GM10266 (cell line): ENCODE measurements at regions not wholly inside any gene's neighbourhood (a gene's known extent, or its start where the extent isn't known, plus 50 kb on each side); places are given as distances from the start of the nearest gene placed in this dataset.

Source experiments
- DNase-seq: peaks from one replicate; pipeline ENCODE4 v3.0.0; 2012; ENCODE audit errors: extremely low spot score
- TF ChIP-seq, protein P1 (sequence below): IDR thresholded peaks from 2 replicates; pipeline ENCODE4 v1.5.1; 2012; ENCODE audit warnings: mild to moderate bottlenecking, low read depth; ENCODE audit not compliant: control insufficient read depth, insufficient read depth; ENCODE audit errors: missing control alignments

DNA sequence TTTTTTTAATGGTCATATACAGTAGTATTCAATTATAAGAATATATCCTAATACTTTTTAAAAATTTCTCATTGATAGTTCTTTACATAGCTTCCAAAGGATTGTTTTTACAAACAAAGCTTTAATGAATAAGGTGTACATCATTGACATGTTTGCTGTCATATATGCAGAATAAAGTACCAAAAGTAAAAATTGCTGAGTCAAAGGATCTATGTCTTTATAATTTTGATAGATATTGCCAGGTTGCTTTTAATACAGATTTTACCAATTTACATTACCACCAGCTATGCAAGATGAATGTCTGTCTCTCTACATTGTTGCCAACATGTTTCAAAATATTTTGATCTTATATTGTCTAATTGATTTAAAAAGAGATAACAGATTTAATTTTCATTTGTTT is 173.9 kb upstream of the FAM78B start:
- no peak for DNase-seq
- TF ChIP-seq, protein P1, sequence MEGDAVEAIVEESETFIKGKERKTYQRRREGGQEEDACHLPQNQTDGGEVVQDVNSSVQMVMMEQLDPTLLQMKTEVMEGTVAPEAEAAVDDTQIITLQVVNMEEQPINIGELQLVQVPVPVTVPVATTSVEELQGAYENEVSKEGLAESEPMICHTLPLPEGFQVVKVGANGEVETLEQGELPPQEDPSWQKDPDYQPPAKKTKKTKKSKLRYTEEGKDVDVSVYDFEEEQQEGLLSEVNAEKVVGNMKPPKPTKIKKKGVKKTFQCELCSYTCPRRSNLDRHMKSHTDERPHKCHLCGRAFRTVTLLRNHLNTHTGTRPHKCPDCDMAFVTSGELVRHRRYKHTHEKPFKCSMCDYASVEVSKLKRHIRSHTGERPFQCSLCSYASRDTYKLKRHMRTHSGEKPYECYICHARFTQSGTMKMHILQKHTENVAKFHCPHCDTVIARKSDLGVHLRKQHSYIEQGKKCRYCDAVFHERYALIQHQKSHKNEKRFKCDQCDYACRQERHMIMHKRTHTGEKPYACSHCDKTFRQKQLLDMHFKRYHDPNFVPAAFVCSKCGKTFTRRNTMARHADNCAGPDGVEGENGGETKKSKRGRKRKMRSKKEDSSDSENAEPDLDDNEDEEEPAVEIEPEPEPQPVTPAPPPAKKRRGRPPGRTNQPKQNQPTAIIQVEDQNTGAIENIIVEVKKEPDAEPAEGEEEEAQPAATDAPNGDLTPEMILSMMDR, result no peak

DNA sequence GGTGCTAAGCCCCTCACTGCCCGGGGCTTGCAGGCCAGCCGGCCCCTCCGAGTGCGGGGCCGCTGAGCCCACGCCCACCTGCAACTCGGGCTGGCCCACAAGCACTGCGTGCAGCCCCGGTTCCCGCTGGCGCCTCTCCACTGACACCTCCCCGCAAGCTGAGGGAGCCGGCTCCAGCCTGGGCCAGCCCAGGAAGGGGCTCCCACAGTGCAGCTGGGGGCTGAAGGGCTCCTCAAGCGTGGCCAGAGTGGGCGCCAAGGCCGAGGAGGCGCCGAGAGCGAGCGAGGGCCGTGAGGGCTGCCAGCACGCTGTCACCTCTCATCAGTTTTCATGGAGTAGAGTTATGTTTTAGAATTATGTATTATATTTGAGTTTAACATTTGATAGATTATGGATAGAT is 176.5 kb upstream of the FAM78B start:
- DNase-seq, result no peak
- TF ChIP-seq, protein P1, result no peak

DNA sequence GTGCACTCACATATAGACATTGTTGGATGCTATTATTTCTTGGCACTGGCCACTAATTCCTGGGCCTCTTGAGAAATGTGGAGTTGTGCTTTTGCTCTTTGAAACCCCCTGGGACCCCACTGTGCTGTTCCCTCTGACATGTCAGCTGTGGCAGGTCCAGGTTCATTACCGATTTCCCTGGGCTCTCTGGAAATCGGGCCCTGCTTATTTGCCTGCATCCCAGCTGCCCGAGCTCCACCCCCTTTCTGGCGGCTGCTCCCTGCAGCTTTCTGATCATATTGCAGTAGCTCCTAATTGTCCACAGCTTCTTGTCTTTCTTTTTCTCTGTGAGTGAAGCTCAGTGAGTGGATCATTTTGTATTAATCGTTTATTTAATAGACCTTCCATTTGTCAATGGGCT is 183.7 kb upstream of the FAM78B start:
- DNase-seq, result no peak
- TF ChIP-seq, protein P1, result no peak

DNA sequence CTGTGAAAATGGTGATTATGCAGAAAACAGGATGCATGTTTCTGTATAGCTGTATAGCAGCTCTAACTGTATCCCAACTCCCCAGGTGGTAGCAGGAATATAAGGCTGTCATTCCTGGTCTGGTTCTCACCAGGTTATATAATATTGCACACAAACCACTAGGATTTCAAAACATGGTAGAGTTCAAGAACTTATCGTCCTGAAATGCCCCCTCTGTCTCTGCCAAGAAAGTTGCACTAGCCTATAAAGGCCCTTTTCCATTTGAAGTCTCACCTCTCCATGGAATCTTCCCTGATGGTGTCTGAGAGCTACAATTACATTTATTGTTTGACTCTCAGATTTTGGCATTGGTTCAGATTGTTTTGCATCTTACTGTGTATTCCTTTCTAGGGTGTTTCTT is 184.9 kb upstream of the FAM78B start:
- no peak for DNase-seq
- TF ChIP-seq, protein P1, result no peak

DNA sequence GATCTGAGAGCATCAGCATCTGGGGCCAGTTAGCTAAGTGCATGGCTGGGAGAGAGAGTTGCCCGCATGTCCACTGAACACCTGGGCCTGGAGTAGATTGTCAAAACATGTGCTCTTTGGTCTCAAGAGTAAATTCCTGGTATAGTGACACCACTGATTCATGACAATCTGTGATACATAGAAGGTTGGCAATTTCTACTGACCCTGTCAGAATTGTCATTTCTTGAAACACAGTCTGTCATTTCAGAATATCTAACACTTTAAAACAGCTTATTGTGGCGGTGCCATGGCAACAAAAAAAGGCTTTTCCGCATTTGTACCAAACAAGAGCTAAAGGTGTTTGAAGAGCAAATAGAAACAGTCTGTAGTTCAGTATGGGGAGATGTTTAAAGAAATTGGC is 186.4 kb upstream of the FAM78B start:
- no peak for DNase-seq
- TF ChIP-seq, protein P1, result no peak

DNA sequence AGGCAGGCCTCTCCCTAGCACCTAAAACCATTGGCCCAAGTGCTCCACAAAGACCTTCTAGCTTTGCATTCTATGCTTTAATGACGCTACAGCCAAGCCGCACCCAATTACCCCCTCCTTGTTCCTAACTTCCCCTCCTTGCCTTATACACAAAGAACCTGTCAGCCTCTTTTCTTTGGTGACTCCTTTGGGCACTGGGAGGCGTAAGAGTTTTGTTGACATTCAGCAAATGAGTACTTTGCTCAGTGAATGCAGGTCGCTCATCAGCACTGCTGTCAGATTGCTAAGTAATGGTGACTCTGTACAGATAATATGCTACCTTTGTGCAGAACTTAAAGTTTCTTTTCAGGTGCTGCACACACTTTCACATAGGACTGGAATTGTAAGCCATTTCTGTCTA is 187.6 kb upstream of the FAM78B start:
- TF ChIP-seq, protein P1, result no peak
- no peak for DNase-seq

DNA sequence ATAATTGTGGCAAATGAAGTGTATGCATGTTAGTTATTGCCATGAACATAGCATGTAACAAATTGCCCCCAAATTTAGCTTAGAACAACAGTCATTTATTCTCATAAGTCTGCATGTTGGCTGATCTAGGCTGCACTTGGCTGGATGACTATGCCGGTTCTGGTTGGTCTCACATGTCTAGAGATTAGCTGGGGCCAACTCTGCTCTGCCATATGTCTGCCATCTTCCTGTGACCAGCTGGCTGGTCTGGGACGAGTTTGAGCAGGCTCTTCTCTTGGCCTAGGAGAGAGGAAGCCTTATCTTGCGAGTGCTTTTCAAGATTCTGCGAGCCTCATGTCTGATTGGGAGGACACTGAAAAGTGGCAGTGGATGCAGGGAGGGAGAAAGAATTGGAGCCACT is 198.3 kb upstream of the FAM78B start:
- TF ChIP-seq, protein P1, result no peak
- DNase-seq, result no peak

DNA sequence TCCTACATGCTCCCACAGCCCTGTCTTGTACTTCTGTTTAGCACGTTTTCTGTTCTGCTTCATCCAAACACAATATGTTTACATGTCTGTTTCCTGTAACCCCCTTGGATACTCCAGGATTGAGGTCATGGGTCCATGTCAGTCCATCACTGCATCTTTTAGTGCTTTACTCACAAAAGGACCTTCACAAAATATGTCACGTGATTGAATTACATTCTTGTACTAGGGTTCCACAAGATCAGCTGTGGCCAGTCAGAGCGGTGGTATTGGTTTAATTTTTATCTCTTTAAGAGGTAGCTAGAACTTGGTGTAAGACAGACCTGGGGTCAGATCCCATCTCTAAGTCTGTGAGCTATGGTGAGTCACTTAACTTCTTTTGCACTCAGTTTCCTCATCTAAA is 201.2 kb upstream of the FAM78B start:
- TF ChIP-seq, protein P1, result no peak

More for the DNA sequence above, 201.2 kb upstream of the FAM78B start:
- DNase-seq, result no peak
